ENCODE measurements at regions not wholly inside any gene's neighbourhood (a gene's known extent, or its start where the extent isn't known, plus 50 kb on each side); places are given as distances from the start of the nearest gene placed in this dataset.

DNA sequence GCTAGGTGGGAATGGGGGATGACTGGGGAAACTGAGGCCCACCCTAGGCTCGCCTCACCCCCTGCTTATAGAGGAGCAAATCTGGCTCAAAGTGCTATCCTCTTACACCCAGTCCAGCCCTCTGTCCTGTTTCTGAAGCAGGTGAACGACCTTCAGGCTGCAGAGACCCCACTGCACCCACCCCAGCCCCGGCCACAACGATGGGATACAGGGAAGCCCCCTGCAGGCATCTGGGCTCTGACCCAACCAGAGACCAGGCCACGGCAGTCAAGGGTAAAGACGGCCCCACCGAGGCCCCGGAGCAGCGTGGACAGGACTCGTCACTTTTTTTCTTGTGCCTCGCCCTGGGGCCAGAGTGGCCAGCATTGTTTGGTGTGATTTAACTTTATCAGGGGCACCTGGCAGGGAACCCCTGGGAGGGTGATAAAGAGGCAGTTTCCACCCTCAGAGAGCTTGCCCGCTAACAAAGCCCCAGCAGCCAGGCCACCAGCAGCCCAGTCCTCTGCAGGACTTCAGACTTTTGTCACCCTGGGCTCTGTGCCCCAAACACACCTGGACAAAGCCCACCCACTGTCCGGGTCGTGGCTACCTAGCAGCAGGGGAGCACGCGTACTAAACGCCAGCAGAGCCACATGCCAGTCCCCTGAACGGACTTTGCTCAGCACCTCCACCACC lies 612.6 kb downstream of the TBC1D22A start:
- no peak for DNase-seq

DNA sequence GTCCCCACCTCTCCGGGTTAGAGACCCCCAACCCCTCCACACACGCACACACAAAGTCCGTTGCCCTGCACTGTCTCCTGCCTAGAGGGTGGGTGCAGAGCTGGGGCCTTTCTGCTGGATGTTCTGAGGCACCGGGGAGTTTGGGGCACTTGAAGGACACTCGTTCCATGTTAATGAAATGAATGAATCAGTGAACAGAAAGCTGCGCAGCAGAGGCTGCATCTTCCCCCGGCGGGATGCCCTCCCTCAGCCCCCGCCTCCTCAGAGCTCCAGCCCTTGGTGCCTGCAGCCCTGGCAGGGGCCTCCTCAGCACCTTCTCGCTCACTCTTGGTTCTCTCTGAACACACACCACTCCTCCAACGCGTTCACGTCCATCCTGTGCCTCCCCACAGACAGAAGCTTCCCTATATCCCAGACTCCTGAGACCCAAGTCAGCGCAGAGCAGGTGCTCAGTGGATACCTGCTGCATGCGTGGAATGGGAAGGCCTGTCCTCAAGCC lies 611.9 kb downstream of the TBC1D22A start:
- DNase-seq: no peak

DNA sequence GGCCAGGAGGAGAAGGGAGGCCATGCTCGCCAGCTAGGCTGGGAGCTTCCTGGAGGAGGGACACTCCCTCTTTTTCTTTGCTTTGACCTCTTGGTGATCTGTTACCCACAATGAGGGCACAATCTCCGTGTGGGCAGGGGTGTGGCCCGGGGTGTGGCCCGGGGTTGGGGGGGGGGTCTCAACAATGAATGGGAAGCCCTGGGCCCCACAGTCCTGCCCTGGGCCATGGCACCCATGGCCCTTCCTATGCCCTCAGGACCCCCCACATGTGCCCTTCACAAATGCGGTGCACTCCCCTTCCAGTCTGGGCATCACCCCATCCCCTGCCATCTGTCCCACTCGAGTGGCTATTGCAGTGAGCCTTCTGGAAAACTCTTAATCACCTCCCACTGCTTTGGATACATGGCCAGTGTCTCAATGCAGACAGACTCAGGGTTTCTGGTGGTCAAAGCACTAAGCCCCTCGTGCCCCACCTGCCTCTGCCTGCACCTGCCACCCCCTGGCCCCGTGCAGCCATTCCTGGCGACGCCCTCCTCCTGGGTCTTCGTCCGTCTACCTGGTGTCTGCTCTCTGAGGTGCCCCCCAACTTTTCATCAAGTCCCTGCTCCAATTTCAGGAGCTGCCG lies 611.3 kb downstream of the TBC1D22A start:
- DNase-seq: no peak

DNA sequence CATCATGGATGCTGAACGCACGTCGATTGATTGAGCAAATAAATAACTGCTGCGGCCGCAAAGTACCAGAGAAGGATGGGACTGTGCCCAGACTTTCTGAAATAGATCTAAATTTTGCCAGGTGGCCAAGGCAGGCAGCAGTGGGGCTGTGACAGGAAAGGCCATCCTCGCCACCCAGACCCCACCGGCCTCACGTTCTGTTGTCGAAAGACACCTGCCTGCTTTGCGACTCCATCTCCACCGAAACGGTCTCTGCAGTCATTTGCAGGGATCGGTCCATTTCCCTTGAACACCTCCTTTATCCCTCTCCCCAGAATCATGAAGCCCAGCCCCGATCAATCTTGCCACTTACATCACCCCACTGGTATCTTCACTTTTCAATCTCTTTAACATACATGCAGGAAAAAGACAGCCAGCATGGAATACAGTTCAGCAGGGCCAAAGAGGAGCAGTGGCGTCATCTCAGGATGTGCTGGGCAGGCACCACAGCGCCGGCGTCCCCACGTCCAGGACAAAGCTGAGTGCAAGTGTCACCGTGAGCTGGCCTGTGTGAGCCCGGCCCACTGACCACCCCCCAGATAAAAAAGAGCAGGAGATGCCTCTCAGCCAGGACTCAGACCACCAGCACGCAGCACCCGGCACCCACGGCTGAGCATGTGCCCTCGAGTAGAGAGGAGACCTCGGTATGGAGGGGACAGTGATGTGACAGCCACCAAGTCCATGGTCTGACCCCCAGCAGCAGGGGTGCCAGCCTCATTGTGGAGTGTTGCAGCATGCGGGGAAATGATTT lies 610.3 kb downstream of the TBC1D22A start:
- DNase-seq: no peak

DNA sequence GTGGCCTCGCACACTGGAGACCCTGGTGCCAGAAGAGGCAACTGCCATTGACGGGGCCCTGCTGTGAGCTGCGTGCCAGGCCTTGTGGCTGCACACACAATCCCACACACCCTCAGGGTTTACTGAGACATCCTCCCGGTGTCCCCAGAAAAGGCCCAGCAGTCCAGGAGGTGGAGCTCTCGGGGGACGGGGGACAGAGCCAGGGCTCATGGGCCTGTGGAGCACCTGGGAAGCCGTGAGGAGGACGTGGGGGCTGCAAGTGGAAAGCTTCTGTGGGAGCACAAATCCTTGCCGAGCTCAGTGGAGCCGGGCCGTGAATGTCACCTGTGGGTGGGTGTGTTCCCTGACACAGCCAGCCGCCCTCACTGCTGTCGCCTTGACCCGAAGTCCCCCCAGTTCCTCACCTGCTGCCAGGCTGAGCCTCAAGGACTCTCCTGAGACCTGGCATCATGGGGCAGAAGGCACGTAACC lies 609.7 kb downstream of the TBC1D22A start:
- no peak for DNase-seq

DNA sequence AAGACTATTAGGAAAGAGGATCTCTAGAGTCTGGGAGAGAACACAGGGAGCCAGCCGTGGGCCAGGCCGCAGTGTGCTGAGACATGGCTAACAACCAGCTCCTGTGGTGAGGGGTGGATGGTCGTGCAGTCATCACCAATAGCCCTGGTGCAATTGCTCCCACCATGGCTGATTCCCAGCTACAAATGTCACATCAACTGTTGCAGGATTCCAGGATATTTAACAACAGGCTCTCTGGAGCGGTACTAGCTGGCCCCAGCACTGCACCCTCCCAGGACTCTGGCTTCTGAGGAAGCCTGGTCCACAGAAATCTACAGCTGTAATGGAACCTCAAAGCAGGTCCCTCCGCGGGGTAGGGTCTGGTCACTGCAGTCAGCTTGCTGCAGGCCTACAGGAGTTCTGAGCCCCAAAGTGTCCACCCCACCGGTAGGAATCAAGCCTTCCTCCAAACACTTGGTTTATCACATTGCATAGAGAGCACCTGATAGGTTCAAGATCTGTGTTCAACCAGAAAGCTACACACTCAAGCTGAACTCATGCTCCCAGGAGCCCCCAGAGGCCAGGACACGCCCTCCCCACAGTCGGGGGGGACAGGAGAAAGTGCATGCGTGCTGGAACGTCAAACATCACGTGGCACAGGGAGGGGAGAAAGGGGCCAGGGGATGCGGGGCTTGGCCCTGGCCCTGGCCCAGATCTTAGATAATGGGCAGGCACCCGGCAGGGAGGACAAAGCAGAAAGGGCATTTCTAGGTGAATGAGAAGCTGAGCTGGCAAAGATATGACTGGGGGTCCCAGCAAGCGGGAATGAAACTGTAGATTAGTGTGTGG lies 609.0 kb downstream of the TBC1D22A start:
- DNase-seq: no peak

DNA sequence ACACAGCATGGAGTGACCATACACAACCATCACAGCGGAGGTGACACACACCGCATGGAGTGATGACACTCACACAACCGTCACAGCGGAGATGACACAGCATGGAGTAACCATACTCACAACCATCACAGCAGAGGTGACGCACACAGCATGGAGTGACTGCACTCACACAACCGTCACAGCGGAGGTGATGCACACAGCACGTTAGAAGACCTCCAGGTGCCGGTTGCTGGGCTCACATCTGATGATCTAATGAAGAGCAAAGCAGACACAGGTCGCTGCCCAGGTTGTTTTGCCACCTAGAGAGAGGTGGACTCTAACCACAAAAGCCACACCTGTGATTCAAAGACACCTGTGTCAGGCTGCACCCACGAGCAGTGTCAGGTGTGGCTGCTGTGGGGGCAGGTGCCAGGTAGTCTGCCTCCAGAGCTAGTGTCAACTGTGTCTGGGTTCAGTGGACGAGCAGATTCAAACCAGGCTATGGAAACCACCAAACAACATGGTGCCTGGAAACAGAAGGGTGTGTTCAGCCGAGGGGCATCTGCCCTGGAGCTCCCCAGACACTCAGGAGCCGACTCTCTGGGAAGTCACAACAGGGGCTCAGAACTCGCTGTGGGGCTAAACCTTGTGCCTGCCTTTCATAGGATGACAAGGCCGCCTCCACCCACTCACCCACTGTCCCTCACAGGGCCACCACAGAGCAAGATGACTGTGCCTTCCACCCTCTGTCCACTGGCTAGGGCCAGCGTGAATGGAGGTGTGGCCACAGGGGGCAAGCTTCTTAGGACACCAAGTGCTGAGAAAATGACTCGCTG lies 608.2 kb downstream of the TBC1D22A start:
- DNase-seq: no peak

DNA sequence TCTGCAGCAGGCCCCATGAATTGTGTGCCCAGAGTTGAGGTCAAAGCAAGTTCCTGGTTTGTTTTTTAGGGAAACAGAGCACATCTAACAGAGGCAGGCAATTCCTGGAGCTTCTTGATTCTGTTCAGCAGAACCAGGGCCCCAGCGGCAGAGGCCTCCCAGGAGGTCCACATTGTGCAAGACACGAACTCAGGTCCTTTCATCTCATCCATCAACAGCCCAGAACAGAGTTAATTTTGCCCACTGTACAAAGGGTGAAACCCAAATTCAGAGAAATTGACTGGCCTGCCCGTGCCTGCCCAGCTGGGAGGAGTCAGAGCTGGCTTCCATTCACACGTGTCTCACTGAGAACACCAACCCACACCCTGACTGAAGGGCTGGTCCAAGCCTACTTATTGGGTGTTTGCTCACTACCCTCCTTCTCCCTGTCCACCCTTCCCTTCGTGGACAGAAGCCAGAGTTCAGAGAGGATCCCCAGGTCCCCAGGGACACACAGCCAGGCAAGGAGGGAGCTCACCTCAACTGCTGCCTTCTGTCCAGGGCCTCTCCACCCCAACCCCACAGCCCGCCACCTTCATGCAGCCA lies 607.1 kb downstream of the TBC1D22A start:
- no peak for DNase-seq

DNA sequence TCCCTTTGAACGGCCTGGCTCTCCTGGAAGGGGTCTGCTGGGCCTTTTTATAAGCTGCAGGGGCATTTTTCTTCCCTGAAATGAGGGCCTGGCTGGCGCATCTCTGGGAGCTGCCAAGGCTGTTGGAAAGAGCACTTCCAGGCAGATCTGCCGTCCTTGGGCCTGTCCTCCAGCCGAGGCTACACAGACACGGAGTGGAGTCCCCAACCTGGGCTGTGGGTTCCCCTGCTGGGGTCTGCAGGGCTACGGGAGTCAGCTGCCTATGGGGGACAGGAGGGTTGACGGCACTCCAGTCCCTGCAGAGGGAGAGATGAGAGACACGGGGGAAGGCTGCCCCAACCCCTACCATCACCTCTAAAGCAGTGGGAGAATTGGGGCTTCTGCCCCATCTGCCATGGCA lies 606.6 kb downstream of the TBC1D22A start:
- no peak for DNase-seq

DNA sequence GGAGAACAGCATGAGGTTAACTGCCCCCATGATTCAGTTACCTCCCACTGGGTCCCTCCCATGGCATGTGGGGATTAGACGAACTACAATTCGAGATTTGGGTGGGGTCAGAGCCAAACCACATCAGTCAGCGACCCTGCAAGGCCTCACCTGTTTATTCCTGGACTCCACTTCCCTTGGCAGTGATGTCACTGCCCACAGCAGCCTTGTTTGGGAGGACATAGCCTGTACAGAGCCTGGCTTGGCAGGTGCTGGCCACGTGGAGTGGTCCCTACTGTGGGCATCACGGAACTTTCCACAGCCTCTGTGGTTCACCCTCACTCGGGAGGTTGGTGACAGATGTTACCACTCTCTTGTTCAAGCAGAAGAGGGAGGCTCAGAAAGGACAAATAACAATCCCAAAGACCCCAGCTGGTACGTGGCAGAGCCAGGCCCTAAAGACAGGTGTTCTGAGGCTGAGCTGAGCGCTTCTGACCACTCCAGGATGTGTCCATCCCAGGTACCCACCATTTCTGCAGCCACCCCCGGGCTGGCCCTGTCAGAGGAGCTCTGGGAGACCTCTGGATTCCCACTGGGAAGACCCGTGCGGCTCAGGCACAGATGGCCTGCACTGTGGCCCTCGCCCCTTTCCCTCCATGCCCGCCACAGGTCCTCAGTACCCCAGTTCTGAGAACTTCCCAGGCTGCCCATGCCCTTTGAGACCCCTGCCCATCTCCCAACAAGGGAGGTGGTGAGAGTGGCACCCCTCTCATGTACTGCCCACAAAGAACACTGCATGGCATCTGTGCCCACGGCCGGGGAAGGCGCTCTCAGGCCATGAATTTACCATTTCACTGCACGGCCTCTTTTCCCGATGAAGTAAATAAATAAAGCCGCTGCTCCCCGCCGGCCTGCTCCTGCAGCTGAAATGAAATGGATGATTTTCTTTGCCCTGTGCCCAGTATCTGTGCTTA lies 605.8 kb downstream of the TBC1D22A start:
- no peak for DNase-seq

DNA sequence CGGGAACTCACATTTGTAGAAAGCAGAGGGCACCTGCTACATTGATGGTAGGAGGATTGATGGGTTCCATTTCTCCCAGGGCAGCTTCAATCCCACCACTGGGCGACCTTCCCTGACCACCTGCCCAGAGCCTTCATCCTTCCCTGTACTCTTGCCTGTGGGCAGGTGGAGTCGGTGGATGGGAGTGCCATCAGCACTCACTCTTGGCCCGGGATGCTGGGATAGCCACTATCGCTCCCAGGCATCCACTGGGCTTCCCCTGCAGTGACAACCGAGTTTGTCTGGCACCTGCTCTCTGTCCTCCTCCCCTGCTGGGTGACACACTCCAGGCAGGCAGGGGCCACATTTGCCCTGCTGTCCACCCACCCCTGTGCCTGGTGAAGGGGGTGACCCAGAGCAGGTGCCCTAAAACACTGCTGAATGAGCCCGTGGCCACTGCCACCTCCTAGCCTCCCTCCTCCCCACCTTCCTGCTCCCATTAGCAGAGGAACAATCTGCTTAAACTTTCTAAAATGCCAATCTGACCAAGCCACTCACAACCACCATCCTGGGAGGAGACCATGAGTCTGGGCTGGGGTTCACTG lies 604.7 kb downstream of the TBC1D22A start:
- no peak for DNase-seq

DNA sequence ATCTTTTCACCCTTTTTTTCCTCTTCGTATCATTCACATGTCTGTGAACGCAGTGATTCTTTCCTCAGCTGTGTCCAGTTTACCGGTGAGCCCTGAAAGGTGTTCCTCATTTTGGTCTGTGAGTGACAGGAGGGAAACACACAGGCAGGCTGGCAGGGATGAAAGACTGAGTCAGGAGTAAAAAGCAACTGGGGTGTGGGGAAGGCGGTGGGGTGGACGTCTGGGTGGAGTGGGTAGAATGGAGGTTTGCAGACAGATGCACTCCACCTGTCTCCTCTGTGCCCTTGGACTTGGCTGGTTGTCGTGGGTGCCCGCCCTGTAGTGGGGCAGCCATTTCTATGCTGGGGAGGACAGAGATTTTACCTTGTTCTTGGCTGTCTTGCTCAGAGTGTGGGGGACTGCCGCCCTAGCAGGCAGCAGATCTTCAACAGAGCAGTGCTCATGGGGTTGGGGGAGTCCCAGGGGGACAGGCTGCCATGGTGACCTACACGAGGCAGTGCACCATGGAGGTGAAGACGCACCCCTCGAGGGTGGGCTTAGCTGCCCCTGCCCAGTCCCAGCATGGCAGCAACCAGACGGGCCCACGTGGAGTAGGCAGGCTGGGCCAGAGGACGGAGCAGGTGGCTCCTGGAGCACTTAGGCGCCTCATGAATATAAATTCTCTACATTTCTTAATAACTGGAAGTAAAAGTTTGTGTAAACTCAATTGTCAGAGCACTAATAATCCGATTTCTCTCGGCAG lies 603.7 kb downstream of the TBC1D22A start:
- DNase-seq: no peak

DNA sequence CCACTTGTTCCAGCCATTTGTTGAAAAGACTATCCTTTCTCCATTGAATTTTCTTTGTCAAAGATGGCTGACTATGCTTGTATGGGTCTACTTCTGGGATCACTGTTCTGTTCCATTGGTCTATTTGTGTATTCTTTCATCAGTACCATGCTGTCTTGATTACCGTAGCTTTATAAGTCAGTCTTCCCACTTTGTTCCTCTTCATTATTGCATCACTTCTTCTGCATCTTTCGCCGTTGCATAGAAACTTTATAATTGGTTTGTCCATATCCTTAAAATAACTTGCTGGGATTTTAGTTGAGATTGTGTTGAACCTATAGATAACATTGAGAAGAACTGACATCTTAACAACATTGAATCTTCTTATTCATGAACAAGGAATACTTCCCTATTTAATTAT lies 598.8 kb downstream of the TBC1D22A start:
- DNase-seq: no peak

DNA sequence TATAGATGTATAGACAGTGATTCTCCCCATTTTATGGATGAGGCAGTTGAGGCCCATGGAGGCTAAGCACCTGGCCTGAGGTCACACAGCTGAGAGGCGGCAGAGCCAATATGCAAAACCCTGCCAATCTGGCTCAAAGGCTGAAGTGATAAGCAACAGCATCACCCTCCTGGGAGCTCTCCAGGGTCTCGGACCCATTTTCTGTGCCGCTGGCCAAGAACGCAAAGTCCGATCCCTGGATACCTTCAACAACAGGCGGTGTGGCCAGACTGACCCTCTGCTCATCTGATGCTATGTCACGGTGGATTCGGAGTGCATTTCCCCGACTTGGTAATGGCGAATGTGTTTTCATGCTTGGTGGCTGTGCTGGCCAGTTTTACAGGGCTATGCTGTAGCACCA lies 595.0 kb downstream of the TBC1D22A start:
- no peak for DNase-seq

DNA sequence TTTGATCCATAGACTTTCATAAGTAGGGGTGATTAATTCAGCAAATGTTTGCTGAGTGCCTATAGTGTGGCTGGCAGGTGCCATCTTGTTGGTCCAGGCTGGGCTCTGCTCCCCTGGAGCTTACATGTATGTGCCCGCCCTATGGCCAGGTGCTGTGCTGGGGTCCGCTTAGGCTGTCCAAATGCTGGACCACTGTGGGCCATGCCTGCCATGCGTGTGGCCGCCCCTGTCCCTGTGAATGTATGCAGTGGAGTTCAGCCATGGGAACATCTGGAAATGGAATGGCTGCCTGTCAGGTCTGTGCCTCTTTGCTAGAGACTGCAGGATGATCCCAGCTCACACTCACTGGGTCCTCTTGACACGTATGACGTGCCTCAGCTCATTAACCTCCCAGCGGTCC lies 594.6 kb downstream of the TBC1D22A start:
- no peak for DNase-seq

DNA sequence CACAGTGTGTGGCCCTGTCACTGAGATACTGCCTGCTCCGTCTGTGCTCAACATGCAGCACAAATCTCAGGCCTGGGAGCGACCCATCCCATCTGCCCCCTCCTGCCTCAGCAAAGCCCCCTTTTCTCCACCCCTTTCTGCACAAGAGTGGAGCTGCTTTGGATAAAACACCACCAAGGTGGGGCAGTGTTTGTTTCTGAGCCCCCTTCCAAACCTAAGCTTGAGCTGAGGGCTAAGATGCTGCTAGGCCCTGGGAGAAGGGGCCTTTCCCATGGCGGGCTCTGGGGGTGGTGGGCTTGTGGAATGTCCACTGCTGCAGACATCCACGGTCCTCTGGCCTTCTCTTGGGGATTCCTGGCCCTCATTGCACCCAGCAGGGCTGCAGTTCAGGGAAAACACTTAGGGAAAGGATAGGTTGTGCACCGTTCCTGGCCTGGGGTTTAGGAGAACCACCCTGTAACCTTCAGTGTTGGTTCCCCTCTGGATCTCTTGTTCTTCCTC lies 594.1 kb downstream of the TBC1D22A start:
- DNase-seq: no peak

DNA sequence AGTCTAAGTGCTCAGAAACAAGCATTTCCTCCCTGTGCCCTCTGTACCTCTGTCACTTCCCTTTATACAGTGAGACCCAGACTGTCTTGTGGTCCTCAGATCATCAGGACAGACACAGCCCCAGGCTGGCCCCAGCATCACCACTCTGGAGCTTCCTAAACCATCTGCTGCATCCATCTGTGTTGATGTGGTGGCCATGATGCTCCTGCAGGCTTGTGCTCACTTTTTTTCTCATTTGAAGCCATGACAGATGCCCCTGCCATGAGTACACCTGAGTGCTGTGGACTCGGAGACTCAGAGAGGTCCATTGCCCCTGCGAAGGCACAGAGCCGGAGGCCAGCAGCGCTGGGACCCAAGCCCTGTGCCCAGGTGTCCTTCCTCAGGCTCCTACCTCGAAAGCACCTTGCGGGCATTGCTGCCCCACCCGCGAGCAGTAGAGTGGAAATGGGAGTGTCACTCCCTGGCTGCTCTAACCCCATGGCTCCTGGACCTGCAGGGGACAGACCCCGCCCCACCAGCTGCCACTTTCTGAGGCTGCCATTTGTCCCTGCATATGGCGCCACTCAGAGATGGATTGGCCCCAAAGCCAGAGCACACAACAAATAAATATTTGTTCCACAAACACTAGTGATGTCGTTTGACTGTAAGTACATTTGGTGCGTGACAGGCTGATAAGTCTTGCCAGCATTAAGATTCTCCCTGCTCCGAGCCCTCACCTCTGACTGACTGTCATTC lies 593.5 kb downstream of the TBC1D22A start:
- DNase-seq: no peak

DNA sequence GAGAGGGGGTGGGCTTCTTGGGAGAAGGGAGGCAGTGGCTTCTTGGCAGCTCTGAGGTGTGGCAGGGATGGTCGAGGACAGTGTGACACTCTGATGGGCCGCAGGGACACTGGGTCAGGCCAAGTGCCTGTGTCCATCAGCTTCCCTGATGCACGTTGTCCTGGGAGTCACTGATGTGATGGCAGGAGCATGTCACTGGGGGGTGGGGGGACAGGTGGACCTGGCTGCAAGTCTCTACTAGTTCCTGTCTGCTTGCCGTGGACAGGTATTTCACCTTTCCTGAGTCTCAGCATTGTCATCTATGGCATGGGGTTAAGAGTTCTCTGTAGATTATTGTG lies 592.9 kb downstream of the TBC1D22A start:
- no peak for DNase-seq

All from CD4-positive, alpha-beta T cell treated with Interleukin-17A for 4 hours (primary cell).